GM10248 (cell line): ENCODE measurements at regions not wholly inside any gene's neighbourhood (a gene's known extent, or its start where the extent isn't known, plus 50 kb on each side); places are given as distances from the start of the nearest gene placed in this dataset.

Experiments
- CTCF ChIA-PET: fragments of 300-600 bp; sonication (Branson Sonifier 250); formaldehyde crosslinking; extraction: SDS; loops from one replicate; lab custom pipeline; 2021; ENCODE audit warnings: antibody characterized with exemption; lab: Yijun Ruan, JAX
- POLR2A ChIA-PET: fragments of 350-650 bp; sonication (Branson Sonifier 250); formaldehyde crosslinking; extraction: SDS; loops from one replicate; lab custom pipeline; 2020; ENCODE audit warnings: antibody characterized with exemption; lab: Yijun Ruan, JAX
- DNase-seq: peaks from one replicate; pipeline ENCODE4 v3.0.0; 2012; ENCODE audit errors: extremely low spot score
- TF ChIP-seq, protein P1 (sequence below): IDR thresholded peaks from 2 replicates; pipeline ENCODE4 v1.5.1; 2012; ENCODE audit warnings: mild to moderate bottlenecking, low read depth; ENCODE audit errors: extremely low read depth, missing control alignments, control extremely low read depth

DNA sequence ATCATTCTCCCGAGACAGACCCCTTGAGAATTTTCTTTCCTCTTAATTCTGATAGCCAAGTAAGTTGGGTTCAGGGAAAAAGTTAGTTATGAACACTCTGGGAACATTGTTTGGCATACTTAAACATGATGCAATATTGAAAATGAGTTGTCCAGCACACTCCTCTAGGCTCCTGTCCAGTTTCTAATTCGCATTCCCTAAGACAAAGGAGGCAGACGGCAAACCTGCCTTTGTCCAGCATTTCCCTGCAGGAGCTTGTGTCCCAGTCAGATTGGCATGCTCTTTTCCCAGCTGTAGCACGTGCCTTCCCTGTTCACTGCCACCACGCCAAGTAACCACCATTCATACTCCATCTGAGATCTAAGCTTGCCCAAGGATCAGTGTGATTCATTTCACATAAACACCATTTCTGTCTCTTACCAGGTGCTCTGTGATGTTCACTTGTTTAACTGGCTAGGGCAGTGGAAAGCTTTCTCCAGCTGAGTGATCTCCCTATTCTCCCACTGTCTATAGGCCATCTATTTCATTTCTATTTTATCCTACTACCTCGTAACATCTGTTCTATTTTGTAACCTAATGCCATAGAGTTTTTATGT is 150.0 kb upstream of the EPB41L3 start:
- ChIA-PET POLR2A (no interaction called here), CTCF (no interaction called here)
- no peak for DNase-seq
- TF ChIP-seq, protein P1, sequence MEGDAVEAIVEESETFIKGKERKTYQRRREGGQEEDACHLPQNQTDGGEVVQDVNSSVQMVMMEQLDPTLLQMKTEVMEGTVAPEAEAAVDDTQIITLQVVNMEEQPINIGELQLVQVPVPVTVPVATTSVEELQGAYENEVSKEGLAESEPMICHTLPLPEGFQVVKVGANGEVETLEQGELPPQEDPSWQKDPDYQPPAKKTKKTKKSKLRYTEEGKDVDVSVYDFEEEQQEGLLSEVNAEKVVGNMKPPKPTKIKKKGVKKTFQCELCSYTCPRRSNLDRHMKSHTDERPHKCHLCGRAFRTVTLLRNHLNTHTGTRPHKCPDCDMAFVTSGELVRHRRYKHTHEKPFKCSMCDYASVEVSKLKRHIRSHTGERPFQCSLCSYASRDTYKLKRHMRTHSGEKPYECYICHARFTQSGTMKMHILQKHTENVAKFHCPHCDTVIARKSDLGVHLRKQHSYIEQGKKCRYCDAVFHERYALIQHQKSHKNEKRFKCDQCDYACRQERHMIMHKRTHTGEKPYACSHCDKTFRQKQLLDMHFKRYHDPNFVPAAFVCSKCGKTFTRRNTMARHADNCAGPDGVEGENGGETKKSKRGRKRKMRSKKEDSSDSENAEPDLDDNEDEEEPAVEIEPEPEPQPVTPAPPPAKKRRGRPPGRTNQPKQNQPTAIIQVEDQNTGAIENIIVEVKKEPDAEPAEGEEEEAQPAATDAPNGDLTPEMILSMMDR: no peak

DNA sequence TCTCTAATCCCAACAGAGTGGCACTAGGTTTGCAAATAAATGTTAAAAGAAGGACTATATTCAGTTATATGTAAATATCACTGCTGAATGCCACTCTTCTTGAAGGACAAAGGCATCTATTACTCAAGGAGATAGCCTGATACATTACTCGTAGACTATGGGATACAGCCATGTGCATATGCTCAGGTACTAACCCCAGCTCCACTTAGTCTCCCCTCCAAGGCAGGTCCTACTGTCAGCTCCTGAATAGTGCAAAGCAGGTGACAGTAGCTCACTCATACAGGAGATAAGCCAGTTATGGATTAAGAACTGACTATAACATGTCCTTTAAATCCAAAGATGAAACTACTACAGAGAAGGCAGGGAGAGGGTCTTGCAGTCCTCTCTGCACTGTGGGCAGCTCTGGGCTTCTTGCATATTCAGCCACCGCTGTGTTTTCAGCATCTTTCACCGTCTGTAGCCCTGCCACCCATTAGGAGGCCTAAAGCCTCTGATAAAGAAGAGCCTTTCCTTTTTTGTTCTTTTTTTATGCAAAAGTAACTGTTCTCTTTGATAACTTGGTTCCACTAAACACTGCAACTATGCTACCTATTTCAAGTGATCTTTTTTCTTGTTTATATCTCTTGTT is 135.1 kb upstream of the EPB41L3 start:
- TF ChIP-seq, protein P1: no peak
- ChIA-PET POLR2A (no interaction called here), CTCF (interaction anchor here (1.4 kb wide), 1 partner anchor 28 kb away, joined by 5 read pairs; no protein-coding TSS in a partner anchor)
- DNase-seq: no peak

DNA sequence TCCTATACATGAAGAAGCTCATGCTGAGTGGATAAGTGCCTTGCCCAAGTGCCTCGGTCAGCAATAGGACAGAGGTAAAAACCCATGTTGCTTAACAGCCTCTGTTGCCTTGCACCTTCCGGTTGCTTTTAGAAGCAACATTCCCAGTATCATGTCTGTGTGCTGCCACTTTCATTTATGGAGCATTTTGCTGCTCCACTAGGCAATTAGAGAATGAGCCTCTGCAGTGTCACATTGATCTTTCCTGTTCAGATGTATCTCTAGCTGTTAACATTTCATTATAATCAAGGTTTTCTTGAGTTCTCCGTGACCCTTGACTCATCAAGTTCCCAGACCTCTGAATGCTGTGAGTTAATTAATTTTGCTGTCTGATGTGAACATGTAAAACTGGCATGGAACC is 134.5 kb upstream of the EPB41L3 start:
- DNase-seq: no peak
- POLR2A ChIA-PET: no interaction called here
- TF ChIP-seq, protein P1: no peak
- CTCF ChIA-PET: no interaction called here

DNA sequence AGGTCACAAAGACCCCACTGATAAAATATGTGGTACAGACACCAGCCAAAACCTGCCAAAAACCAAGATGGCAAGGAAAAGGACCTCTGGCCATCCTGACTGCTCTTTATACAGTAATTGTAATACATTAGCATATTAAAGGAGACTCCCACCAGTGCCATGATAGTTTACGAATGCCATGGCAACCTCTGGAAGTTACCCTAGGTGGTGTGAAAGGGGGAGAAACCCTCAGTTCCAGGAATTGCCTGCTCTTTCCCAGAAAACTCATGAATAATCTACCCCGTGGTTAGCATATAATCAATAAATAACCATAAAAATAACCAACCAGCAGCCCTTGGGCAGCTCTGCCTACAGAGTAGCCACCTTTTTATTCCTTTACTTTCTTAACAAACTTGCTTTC is 129.8 kb upstream of the EPB41L3 start:
- POLR2A ChIA-PET: no interaction called here
- CTCF ChIA-PET: no interaction called here
- TF ChIP-seq, protein P1: no peak

DNA sequence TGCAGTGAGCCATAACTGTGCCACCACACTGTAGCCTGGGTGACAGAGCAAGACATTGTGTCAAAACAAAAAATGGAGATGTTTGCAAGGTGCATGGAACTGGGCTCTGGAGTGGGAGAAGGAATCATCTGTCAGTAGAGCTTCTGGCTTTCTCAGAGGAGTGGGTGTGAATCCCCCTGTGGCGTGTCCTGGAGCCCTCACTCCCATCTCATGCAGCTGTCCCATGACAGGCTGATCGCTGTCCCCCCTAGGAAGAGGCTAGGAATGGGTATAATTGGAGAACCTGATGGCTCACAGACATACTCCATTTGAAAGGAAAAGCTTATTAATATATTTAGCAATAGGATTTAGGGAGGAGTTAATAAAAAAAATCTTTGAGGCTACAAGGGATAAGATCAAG is 125.8 kb upstream of the EPB41L3 start:
- ChIA-PET CTCF (no interaction called here), POLR2A (no interaction called here)
- no peak for DNase-seq
- TF ChIP-seq, protein P1: no peak

More for the DNA sequence above, 129.8 kb upstream of the EPB41L3 start:
- no peak for DNase-seq

DNA sequence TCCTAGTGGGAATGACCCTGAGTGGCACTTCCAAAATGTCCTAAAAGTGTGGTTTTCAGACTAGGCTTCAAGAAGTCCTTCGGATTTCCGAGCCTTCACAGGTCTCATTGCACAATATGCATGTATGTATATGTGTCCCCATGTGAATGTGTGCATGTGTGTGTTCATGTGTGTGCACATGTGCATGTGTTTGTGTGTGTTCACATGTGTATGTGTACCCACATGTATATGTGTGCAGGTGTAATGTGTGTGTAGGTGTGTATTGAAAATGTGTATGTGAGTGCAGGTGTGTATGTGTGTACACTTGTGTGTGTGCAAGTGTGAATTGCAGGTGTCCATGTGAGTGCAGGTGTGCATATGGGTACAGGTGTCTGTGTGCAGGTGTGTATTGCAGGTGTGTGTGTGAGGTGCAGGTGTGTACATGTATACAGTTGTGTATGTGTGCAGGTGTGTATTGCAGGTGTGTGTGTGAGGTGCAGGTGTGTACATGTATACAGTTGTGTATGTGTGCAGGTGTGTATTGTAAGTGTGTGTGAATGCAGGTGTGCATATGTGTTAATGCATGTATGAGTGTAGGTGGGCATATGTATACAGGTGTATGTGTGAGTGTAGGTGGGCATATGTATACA is 124.4 kb upstream of the EPB41L3 start:
- POLR2A ChIA-PET: no interaction called here
- no peak for DNase-seq
- TF ChIP-seq, protein P1: no peak
- CTCF ChIA-PET: no interaction called here
